ENCODE measurements at regions not wholly inside any gene's neighbourhood (a gene's known extent, or its start where the extent isn't known, plus 50 kb on each side); places are given as distances from the start of the nearest gene placed in this dataset.

DNA sequence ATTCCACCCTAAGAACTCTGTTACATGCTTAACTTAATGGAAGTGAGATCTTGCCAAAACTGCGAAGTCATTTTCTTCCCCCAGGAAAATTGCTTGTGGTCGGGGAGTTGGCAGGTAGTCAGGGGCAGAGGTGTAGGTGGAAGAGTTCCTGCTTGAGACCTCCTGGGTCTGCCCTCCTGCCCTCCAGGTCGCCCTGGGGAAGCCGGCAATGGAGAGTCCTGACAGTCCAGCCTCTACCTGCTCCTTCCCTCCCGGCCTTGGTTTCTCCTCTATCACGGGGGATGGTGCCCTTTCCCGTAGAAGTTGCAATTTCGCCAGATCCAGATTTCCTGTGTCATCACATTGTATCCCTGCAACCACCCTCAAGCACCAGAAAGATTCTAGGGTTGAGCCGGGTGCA is 463.8 kb downstream of the MATN1 start:
- intact Hi-C loops (cut with micrococcal nuclease; ENCODE audit: unreplicated experiment): no loop called here
- CTCF ChIA-PET: no interaction called here

DNA sequence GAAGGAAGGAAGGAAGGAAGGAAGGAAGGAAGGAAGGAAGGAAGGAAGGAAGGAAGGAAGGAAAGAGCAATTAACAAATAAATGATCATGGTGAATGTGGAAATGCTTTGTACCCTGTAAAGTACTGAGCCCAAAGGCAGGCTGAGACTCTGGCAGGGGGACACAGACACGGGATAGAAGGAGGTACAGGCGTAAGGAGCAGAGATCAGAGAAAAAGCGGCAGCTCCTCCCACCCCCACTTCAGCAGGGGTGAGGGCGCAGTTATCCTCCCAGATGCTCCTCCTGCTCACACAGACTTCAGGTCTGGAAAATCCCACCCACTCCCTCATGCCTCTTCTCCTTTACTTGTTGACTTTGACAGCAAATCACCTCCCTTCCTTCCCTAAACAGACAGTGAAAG is 464.5 kb downstream of the MATN1 start:
- Histone ChIP-seq H3K27me3 (replicated peaks; ENCODE audit: control insufficient read depth, insufficient read depth, low read length) (no peaks in the 10 kb centered on the region), H3K36me3 (ENCODE audit: control insufficient read depth, insufficient read depth, low read length) (no peaks in the 10 kb centered on the region), H3K4me3 (ENCODE audit: low read depth, low read length) (no peak overlapping the region), H3K4me1 (no peaks in the 10 kb centered on the region), H3K9me3 (no peaks in the 10 kb centered on the region)
- Mint-ChIP-seq H3K4me1 (ENCODE audit: low read depth, unreplicated experiment) (no peaks in the 10 kb centered on the region), H3K9me3 (ENCODE audit: unreplicated experiment) (no peaks in the 10 kb centered on the region), H3K36me3 (ENCODE audit: insufficient read depth, unreplicated experiment) (no peaks in the 10 kb centered on the region), H3K27ac (ENCODE audit: unreplicated experiment) (no peak overlapping the region), H3K27me3 (ENCODE audit: insufficient read depth, unreplicated experiment) (peaks cover 17% of the 10 kb centered on the region), H3K4me3 (ENCODE audit: unreplicated experiment) (no peak overlapping the region)
- DNase-seq: no peak
- BruUV-seq (replicated peaks): no TSS peak
- ChIA-PET CTCF (no interaction called here), POLR2A (no interaction called here)
- intact Hi-C loops (cut with micrococcal nuclease; ENCODE audit: unreplicated experiment): no loop called here
- TF ChIP-seq, protein P1, sequence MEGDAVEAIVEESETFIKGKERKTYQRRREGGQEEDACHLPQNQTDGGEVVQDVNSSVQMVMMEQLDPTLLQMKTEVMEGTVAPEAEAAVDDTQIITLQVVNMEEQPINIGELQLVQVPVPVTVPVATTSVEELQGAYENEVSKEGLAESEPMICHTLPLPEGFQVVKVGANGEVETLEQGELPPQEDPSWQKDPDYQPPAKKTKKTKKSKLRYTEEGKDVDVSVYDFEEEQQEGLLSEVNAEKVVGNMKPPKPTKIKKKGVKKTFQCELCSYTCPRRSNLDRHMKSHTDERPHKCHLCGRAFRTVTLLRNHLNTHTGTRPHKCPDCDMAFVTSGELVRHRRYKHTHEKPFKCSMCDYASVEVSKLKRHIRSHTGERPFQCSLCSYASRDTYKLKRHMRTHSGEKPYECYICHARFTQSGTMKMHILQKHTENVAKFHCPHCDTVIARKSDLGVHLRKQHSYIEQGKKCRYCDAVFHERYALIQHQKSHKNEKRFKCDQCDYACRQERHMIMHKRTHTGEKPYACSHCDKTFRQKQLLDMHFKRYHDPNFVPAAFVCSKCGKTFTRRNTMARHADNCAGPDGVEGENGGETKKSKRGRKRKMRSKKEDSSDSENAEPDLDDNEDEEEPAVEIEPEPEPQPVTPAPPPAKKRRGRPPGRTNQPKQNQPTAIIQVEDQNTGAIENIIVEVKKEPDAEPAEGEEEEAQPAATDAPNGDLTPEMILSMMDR (IDR thresholded peaks at IDR 0.05; ENCODE audit: insufficient read depth in 1 of 2, low read depth in 1 of 2, low read length in 1 of 2, severe bottlenecking in 1 of 2, unreplicated experiment in 1 of 2): no peak

More for the DNA sequence above, 463.8 kb downstream of the MATN1 start:
- DNase-seq: no peak
- H3K36me3 ChIP-seq (ENCODE audit: control insufficient read depth, insufficient read depth, low read length): no peaks in the 10 kb centered on the region
- POLR2A ChIA-PET: no interaction called here
- H3K27me3 ChIP-seq (replicated peaks; ENCODE audit: control insufficient read depth, insufficient read depth, low read length): no peaks in the 10 kb centered on the region
- Mint-ChIP-seq H3K27ac (ENCODE audit: unreplicated experiment) (no peak overlapping the region), H3K4me1 (ENCODE audit: low read depth, unreplicated experiment) (no peaks in the 10 kb centered on the region), H3K36me3 (ENCODE audit: insufficient read depth, unreplicated experiment) (no peaks in the 10 kb centered on the region), H3K9me3 (ENCODE audit: unreplicated experiment) (no peaks in the 10 kb centered on the region), H3K27me3 (ENCODE audit: insufficient read depth, unreplicated experiment) (peaks cover 13% of the 10 kb centered on the region), H3K4me3 (ENCODE audit: unreplicated experiment) (no peak overlapping the region)
- TF ChIP-seq, protein P1 (IDR thresholded peaks at IDR 0.05; ENCODE audit: insufficient read depth in 1 of 2, low read depth in 1 of 2, low read length in 1 of 2, severe bottlenecking in 1 of 2, unreplicated experiment in 1 of 2): no peak
- H3K4me1 ChIP-seq: no peaks in the 10 kb centered on the region
- H3K9me3 ChIP-seq: no peaks in the 10 kb centered on the region
- no peak overlapping the region for H3K4me3 ChIP-seq (ENCODE audit: low read depth, low read length)
- BruUV-seq (replicated peaks): no TSS peak

DNA sequence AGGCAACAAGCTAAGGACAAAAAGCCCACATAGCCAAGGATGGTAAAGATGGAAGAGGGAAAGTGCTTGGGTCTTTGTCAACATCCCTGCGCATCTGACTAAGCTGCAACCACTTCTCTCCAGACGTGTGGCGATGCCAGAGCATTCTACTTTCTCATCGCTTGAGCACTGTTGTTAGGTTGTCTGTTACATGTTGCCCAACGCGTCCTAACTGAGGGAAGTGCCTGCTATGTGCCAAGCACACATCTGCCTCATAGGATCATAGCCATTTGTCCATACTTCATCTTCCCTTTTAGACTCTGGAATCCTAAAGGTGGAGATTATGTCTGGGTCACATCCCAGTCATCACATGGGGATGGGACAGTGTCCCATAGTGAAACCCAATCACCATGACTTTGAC is 464.9 kb downstream of the MATN1 start:
- Histone ChIP-seq H3K36me3 (ENCODE audit: control insufficient read depth, insufficient read depth, low read length) (no peaks in the 10 kb centered on the region), H3K9me3 (no peaks in the 10 kb centered on the region), H3K4me3 (ENCODE audit: low read depth, low read length) (no peak overlapping the region), H3K27me3 (replicated peaks; ENCODE audit: control insufficient read depth, insufficient read depth, low read length) (no peaks in the 10 kb centered on the region), H3K4me1 (no peaks in the 10 kb centered on the region)
- Mint-ChIP-seq H3K36me3 (ENCODE audit: insufficient read depth, unreplicated experiment) (no peaks in the 10 kb centered on the region), H3K4me3 (ENCODE audit: unreplicated experiment) (no peak overlapping the region), H3K9me3 (ENCODE audit: unreplicated experiment) (no peaks in the 10 kb centered on the region), H3K27me3 (ENCODE audit: insufficient read depth, unreplicated experiment) (peaks cover 17% of the 10 kb centered on the region), H3K4me1 (ENCODE audit: low read depth, unreplicated experiment) (no peaks in the 10 kb centered on the region), H3K27ac (ENCODE audit: unreplicated experiment) (no peak overlapping the region)
- BruUV-seq (replicated peaks): no TSS peak
- TF ChIP-seq, protein P1 (IDR thresholded peaks at IDR 0.05; ENCODE audit: insufficient read depth in 1 of 2, low read depth in 1 of 2, low read length in 1 of 2, severe bottlenecking in 1 of 2, unreplicated experiment in 1 of 2): no peak
- DNase-seq: no peak
- ChIA-PET CTCF (no interaction called here), POLR2A (no interaction called here)
- intact Hi-C loops (cut with micrococcal nuclease; ENCODE audit: unreplicated experiment): no loop called here
